ENCODE measurements at regions not wholly inside any gene's neighbourhood (a gene's known extent, or its start where the extent isn't known, plus 50 kb on each side); places are given as distances from the start of the nearest gene placed in this dataset.

- H3K27me3 Mint-ChIP-seq, result no peaks in the 10 kb centered on the region
Observed at GRCh38 chr11:33622186-33622585, 78.4 kb downstream of the C11orf91 start.

DNA sequence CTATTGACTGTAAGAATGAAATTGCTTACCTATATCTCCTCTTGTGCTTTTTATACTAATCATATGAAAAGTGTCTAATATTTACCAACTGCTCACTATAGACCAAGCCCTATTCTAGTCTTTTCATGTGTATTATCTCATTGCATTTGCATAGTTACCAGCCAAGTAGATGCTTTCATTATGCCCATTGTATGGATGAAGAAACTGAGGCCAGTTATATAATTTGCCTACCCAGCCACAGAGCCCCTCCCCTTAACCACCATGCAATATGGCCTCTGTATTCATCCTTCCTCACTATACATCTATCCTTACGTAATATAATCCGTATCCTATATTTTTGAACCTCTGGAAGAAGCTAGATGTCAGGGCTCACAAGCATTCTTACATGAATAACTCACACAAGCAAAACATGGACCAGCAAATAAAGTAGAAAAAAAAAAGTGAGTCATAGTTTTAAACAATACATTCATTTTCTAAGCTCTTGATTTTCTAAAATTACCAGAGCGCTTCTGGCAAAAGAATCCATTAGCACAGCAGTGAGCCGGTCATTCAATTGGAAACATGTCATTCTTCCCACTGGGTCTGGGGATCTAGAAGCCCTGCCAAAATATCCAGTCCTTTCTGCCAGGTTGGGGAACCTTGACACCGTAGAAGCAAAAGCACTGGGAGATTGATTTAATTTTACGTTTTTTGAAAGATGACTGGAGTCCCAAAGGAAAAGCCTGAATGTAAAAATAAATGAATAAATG is 80.0 kb downstream of the C11orf91 start:
- no peak for DNase-seq
- no peak overlapping the region for H3K4me3 Mint-ChIP-seq

More at GRCh38 chr11:33622186-33622585, 78.4 kb downstream of the C11orf91 start:
- DNase-seq (no peak), ATAC-seq (no peak)
- H3K4me1 Mint-ChIP-seq, result no peaks in the 10 kb centered on the region
- H3K4me3 Mint-ChIP-seq, result no peak overlapping the region
- H3K9me3 Mint-ChIP-seq, result no peaks in the 10 kb centered on the region
- H3K27ac Mint-ChIP-seq, result no peak overlapping the region

DNA sequence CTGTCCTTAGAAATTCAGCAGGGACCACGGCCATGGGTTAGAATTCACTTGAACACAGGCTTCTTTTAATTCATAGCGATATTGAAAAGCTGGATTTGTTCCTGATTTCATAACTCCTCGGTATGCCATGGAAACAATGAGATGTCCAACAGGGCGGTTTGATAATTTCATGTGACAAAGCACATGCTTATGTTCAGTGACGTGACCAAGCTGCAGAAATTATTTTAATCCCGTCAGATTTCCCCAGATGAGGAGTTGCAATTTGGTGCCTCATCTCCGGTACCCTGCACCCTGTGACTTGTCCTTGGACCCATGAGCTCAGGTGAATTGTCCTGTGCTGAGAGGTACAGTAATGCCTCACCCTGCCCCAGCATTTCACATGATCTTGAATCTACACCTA is 81.7 kb downstream of the C11orf91 start:
- no peak overlapping the region for H3K27ac Mint-ChIP-seq
- no peaks in the 10 kb centered on the region for H3K9me3 Mint-ChIP-seq
- DNase-seq, result no peak
- no peak for ATAC-seq
- no peak overlapping the region for H3K4me3 Mint-ChIP-seq
- no peaks in the 10 kb centered on the region for H3K27me3 Mint-ChIP-seq
- no peaks in the 10 kb centered on the region for H3K4me1 Mint-ChIP-seq

More for the DNA sequence above, 80.0 kb downstream of the C11orf91 start:
- Mint-ChIP-seq H3K4me1 (no peaks in the 10 kb centered on the region), H3K9me3 (no peaks in the 10 kb centered on the region), H3K27me3 (no peaks in the 10 kb centered on the region), H3K27ac (no peak overlapping the region)
- ATAC-seq, result no peak

GRCh38 chr11:33618351-33618710 is 82.3 kb downstream of the C11orf91 start:
- Mint-ChIP-seq H3K9me3 (no peaks in the 10 kb centered on the region), H3K4me3 (no peak overlapping the region), H3K27me3 (no peaks in the 10 kb centered on the region), H3K27ac (no peak overlapping the region), H3K4me1 (no peaks in the 10 kb centered on the region)
- ATAC-seq (no peak), DNase-seq (no peak)

GRCh38 chr11:33617672-33618350 is 82.8 kb downstream of the C11orf91 start:
- Mint-ChIP-seq H3K9me3 (no peaks in the 10 kb centered on the region), H3K27ac (no peak overlapping the region), H3K4me1 (no peaks in the 10 kb centered on the region), H3K4me3 (no peak overlapping the region), H3K27me3 (no peaks in the 10 kb centered on the region)
- no peak for ATAC-seq
- no peak for DNase-seq

GRCh38 chr11:33616552-33616951 is 84.1 kb downstream of the C11orf91 start:
- H3K27ac Mint-ChIP-seq, result no peak overlapping the region
- no peak for ATAC-seq
- no peak for DNase-seq
- H3K4me3 Mint-ChIP-seq, result no peak overlapping the region
- no peaks in the 10 kb centered on the region for H3K27me3 Mint-ChIP-seq
- no peaks in the 10 kb centered on the region for H3K4me1 Mint-ChIP-seq
- no peaks in the 10 kb centered on the region for H3K9me3 Mint-ChIP-seq

DNA sequence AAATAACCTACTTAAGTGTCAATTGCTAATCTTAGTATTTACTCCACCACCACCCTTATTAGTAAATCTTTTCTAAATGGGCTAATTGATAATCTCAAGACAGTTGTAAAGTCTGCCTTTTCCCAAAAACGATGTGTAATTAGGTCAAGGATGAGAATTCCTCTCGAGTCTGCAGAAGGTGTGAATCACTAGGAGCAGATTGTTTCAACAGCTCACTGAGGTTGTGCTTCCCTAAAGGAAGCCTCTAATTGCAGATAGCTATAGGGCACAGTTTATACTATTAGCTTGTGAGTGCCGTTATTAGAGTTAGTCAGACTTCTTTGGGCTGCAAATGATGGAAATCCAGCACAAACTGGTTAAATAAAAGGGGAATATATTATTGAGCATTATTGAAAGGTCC is 84.9 kb downstream of the C11orf91 start:
- DNase-seq (no peak), ATAC-seq (no peak)
- no peaks in the 10 kb centered on the region for H3K27me3 Mint-ChIP-seq
- H3K4me1 Mint-ChIP-seq, result no peaks in the 10 kb centered on the region
- no peak overlapping the region for H3K4me3 Mint-ChIP-seq
- no peak overlapping the region for H3K27ac Mint-ChIP-seq
- no peaks in the 10 kb centered on the region for H3K9me3 Mint-ChIP-seq

DNA sequence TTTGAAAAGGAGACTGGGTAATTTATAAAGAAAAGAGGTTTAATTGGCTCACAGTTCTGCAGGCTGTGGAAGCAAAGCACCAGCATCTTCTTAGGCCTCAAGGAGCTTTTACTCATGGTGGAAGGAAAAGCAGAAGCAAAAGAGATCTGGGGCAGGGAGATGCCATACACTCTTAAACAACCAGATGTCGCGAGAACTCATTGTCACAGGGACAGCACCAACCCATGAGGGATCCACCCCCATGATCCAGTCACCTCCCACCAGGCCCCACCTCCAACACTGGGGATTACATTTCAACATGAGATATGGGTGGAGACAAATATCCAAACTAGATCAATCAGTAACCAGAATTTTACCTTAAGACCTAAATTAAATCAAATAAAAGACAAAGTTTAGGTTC is 87.2 kb downstream of the C11orf91 start:
- Mint-ChIP-seq H3K9me3 (no peaks in the 10 kb centered on the region), H3K4me1 (no peaks in the 10 kb centered on the region), H3K4me3 (no peak overlapping the region), H3K27ac (no peak overlapping the region), H3K27me3 (no peaks in the 10 kb centered on the region)
- DNase-seq (no peak), ATAC-seq (no peak)

GRCh38 chr11:33610903-33611302 is 89.7 kb downstream of the C11orf91 start:
- no peak overlapping the region for H3K27ac Mint-ChIP-seq
- H3K4me3 Mint-ChIP-seq, result no peak overlapping the region
- no peaks in the 10 kb centered on the region for H3K27me3 Mint-ChIP-seq
- H3K4me1 Mint-ChIP-seq, result no peaks in the 10 kb centered on the region
- no peak for ATAC-seq
- H3K9me3 Mint-ChIP-seq, result no peaks in the 10 kb centered on the region
- no peak for DNase-seq

DNA sequence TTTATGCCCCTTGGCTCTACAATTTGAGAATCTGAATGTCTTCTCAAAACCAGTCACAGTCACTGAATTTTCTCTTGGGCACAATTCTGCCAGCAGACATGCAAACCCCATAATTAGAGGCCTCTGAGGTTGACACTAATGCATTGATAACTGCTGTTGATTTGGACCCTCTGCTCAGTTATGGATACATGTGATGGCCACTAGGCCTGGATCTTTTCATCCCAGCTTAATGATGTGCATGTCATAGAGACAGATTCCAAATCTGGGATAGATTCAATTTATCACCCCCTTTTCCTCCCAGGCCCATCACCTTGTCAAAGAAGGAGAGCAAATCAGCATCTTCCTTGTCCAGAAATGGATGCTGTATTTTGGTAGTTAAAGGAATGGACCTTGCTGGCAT is 92.2 kb downstream of the C11orf91 start:
- no peak overlapping the region for H3K4me3 Mint-ChIP-seq
- ATAC-seq (no peak), DNase-seq (no peak)
- no peak overlapping the region for H3K27ac Mint-ChIP-seq
- H3K27me3 Mint-ChIP-seq, result no peaks in the 10 kb centered on the region
- H3K9me3 Mint-ChIP-seq, result no peaks in the 10 kb centered on the region
- H3K4me1 Mint-ChIP-seq, result no peaks in the 10 kb centered on the region

GRCh38 chr11:33606762-33607161 is 93.9 kb downstream of the C11orf91 start:
- no peak overlapping the region for H3K4me3 Mint-ChIP-seq
- H3K4me1 Mint-ChIP-seq, result no peaks in the 10 kb centered on the region
- no peaks in the 10 kb centered on the region for H3K27me3 Mint-ChIP-seq
- no peak overlapping the region for H3K27ac Mint-ChIP-seq
- no peak for ATAC-seq
- no peak for DNase-seq
- no peaks in the 10 kb centered on the region for H3K9me3 Mint-ChIP-seq

DNA sequence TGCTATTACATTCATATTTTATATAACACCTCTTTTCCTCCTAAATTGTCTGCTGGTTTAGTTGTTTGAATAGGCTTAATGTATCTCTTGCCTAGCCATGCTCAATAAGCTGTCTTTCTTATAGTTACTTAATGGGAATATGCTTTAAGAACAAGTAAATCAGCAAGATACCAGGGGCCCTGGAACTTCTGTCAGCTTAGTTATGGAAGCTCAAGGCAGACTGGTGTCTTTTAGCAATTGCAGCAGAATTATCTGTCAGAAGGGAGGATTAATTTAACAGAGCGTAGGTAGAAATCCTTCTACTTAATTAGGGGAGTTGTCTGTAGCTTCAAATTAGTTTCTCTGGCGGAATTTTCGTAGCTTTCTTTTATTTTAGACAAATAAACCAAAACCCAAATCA is 94.9 kb downstream of the C11orf91 start:
- ATAC-seq, result no peak
- no peak for DNase-seq
- Mint-ChIP-seq H3K4me3 (no peak overlapping the region), H3K27ac (no peak overlapping the region), H3K27me3 (peaks cover 6% of the 10 kb centered on the region), H3K9me3 (no peaks in the 10 kb centered on the region), H3K4me1 (no peaks in the 10 kb centered on the region)

DNA sequence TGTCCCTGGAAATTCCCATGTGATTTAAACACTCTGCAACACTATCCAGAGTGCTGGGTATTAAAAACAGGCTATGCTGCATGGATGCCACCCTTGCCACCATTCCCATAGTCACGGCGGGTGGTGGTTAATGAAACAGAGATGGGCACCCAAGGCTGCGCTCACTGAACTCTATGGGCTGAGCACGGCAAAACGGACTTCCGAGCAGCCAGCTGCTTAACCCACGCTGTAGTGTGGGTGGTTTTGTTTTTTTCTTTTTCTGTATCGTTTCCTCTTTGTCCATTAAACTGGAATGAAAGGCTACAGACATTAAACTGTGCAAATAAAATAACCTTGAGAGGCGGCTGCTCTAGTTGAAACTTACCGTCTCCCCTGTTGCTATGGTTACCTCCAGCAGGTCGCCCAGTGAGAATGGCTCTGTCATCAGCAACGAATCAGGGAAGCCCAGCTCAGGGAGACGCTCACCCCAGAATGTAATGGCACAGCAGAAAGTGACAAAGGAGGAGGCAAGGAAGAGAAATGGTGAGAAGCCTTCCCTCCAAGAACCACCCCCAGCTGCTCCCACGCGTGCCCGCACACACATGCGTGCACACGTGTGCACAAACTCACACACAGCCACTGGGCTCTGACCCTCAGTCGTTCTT is 102.1 kb downstream of the C11orf91 start:
- no peaks in the 10 kb centered on the region for H3K9me3 Mint-ChIP-seq
- DNase-seq, result no peak
- ATAC-seq, result no peak
- no peaks in the 10 kb centered on the region for H3K4me1 Mint-ChIP-seq
- no peak overlapping the region for H3K4me3 Mint-ChIP-seq
- H3K27me3 Mint-ChIP-seq, result peaks cover 34% of the 10 kb centered on the region
- no peak overlapping the region for H3K27ac Mint-ChIP-seq

DNA sequence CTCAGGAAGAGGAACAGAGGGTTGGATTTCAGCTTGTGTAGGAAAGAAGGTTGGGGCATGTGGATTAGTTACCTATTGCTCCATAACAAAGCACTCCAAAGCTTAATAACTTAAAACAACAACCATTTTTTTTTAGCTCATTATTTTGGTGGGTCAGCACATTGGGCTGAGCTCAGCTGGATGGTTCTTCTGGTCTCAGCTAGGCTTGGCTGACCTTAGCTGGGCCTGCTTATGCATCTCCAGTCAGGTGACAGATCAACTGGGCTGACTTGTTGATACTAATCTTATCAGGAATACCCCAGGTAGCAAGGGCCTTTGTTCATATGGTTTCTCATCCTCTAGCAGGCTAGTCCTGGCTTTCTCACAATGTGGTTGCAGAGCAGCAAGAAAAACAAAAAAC is 106.4 kb downstream of the C11orf91 start:
- no peaks in the 10 kb centered on the region for H3K9me3 Mint-ChIP-seq
- no peak overlapping the region for H3K4me3 Mint-ChIP-seq

GRCh38 chr11:33590441-33590840 is 110.2 kb downstream of the C11orf91 start:
- DNase-seq (no peak), ATAC-seq (no peak)
- H3K27me3 Mint-ChIP-seq, result peaks cover 8% of the 10 kb centered on the region
- no peaks in the 10 kb centered on the region for H3K4me1 Mint-ChIP-seq
- H3K27ac Mint-ChIP-seq, result no peak overlapping the region
- H3K4me3 Mint-ChIP-seq, result no peak overlapping the region
- H3K9me3 Mint-ChIP-seq, result no peaks in the 10 kb centered on the region

More for the DNA sequence above, 106.4 kb downstream of the C11orf91 start:
- H3K27me3 Mint-ChIP-seq, result peaks cover 15% of the 10 kb centered on the region
- no peak for DNase-seq
- H3K4me1 Mint-ChIP-seq, result no peaks in the 10 kb centered on the region
- H3K27ac Mint-ChIP-seq, result no peak overlapping the region
- no peak for ATAC-seq

DNA sequence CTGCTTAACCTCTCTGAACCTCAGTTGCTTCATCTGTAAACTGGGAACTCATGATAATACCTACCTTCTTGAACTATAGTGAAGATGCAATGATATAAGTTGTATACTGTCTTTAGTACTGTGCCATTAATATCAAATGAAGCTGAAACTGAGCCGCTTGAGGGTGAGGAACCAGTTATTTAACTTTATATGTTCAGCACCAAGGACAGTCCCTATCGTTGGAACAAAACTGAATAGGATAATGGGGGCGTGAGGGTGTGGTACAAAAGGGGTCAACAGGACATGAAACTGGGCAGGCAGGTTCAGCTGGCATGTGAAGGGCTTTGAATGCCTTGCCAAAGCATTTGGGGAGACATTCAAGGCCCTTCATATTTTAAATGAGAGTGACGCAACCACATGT is 112.6 kb downstream of the C11orf91 start:
- no peaks in the 10 kb centered on the region for H3K4me1 Mint-ChIP-seq
- no peak overlapping the region for H3K4me3 Mint-ChIP-seq
- no peak for DNase-seq
- H3K27me3 Mint-ChIP-seq, result peaks cover 17% of the 10 kb centered on the region
- no peak overlapping the region for H3K27ac Mint-ChIP-seq
- no peaks in the 10 kb centered on the region for H3K9me3 Mint-ChIP-seq
- ATAC-seq, result no peak

All from stimulated activated naive CD8-positive, alpha-beta T cell treated with anti-CD3 and anti-CD28 coated beads, Interleukin-15, amount 100 ng/mL, for 72 hours (primary cell).